ENCODE measurements at regions not wholly inside any gene's neighbourhood (a gene's known extent, or its start where the extent isn't known, plus 50 kb on each side); places are given as distances from the start of the nearest gene placed in this dataset.

DNA sequence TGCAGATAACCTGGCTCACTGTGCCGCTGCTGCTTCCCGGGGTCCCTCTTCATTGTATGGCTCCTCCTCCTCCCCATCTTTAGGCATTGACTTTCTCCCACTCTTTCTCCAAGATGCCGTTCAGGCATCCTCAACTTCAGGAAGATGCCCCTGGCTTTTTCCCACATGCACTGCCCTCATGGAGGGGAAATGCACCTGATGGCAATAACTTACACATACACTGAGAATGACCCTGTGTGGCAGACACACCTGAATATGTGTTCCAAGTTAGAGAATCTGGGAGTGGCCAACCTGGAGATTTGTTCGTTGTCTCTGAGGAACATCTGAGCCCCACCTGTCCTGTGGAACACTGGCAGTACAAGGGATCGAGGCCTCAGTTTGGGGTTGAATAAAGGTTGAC, 273.9 kb upstream of the CHD6 start:
- TF ChIP-seq, protein P1, sequence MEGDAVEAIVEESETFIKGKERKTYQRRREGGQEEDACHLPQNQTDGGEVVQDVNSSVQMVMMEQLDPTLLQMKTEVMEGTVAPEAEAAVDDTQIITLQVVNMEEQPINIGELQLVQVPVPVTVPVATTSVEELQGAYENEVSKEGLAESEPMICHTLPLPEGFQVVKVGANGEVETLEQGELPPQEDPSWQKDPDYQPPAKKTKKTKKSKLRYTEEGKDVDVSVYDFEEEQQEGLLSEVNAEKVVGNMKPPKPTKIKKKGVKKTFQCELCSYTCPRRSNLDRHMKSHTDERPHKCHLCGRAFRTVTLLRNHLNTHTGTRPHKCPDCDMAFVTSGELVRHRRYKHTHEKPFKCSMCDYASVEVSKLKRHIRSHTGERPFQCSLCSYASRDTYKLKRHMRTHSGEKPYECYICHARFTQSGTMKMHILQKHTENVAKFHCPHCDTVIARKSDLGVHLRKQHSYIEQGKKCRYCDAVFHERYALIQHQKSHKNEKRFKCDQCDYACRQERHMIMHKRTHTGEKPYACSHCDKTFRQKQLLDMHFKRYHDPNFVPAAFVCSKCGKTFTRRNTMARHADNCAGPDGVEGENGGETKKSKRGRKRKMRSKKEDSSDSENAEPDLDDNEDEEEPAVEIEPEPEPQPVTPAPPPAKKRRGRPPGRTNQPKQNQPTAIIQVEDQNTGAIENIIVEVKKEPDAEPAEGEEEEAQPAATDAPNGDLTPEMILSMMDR (IDR thresholded peaks at IDR 0.05) = no peak
- TF ChIP-seq POLR2A (IDR thresholded peaks at IDR 0.05) (no peak), EP300 (IDR thresholded peaks at IDR 0.05) (no peak)
